ENCODE measurements at regions not wholly inside any gene's neighbourhood (a gene's known extent, or its start where the extent isn't known, plus 50 kb on each side); places are given as distances from the start of the nearest gene placed in this dataset.

DNA sequence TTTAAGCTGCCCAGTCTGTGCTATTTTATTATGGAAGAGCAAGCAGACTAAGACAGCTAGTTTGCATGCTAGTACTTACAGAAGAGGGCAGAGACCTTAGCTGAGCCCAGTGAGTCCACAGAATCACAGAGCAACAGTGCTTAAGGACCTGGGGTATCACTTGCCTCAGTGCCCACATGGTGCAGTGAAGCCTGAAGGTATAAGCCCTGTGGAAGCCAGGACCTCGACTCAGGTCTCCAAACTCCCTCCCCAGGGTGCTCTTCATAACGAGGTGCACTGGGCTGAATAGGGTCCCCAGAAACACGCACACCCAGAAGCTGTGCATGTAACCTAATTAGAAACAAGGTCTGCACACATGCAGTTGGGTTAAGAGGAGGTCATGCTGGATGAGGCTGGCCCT lies 718.1 kb downstream of the GALR1 start:
- no peak for TF ChIP-seq POLR2AphosphoS5 (IDR thresholded peaks at IDR 0.05; ENCODE audit: low read depth, low read length)
- TF ChIP-seq SIN3A (IDR thresholded peaks at IDR 0.05; ENCODE audit: borderline replicate concordance, insufficient read depth, low read length): no peak
